GM12878 (cell line): ENCODE measurements at regions not wholly inside any gene's neighbourhood (a gene's known extent, or its start where the extent isn't known, plus 50 kb on each side); places are given as distances from the start of the nearest gene placed in this dataset.

Experiments used
- ATAC-seq: fragments of 200-7000 bp; cut with Tn5 transposase; 3 replicates; pipeline ENCODE4 v1.9.1; 2020; ENCODE audit warnings: mild to moderate bottlenecking, moderate library complexity
- BruUV-seq: library from RNA; stranded (reverse); fragments of 400-500 nt; replicated peaks from 2 replicates; lab custom pipeline; 2021; lab: Mats Ljungman, UMichigan
- CTCF ChIA-PET: fragments of 300-600 bp; sonication (Branson Sonifier 250); formaldehyde crosslinking; extraction: SDS; loops from one replicate; lab custom pipeline; 2021; ENCODE audit warnings: inconsistent platforms; lab: Yijun Ruan, JAX
- POLR2A ChIA-PET: fragments of 350-600 bp; formaldehyde crosslinking; extraction: SDS; loops from one replicate; lab custom pipeline; 2021; ENCODE audit warnings: inconsistent platforms; lab: Charles Lee
- RAD21 ChIA-PET: fragments of 300-600 bp; sonication (Branson Sonifier 250); formaldehyde crosslinking; loops from one replicate; lab custom pipeline; 2023; ENCODE audit warnings: antibody characterized with exemption; ENCODE audit not compliant: unreplicated experiment; lab: Charles Lee
- SMC1A ChIA-PET: fragments of 300-600 bp; sonication (Branson Sonifier 250); formaldehyde crosslinking; loops from one replicate; lab custom pipeline; 2023; ENCODE audit not compliant: unreplicated experiment, uncharacterized antibody; lab: Charles Lee
- DNase-seq: peaks from one replicate; pipeline ENCODE4 v3.0.0-alpha.2; 2011; ENCODE audit warnings: low read depth, low spot score
- FAIRE-seq: peaks from 3 replicates; lab custom pipeline; 2011; peaks lifted over from hg19 to GRCh38; lab: Jason Lieb, UNC
- H2AFZ ChIP-seq: 2 replicates; pipeline ENCODE4 v1.6.0; 2011; ENCODE audit warnings: low read depth, low read length, control low read depth; ENCODE audit not compliant: control insufficient read depth
- H3K27ac ChIP-seq: 2 replicates; pipeline ENCODE4 v1.5.1; 2011; ENCODE audit warnings: control low read depth; ENCODE audit not compliant: control insufficient read depth, insufficient read depth
- H3K27me3 ChIP-seq, 2 experiments: replicated peaks in 1 of 2; 2 replicates each; pipeline versions ENCODE4 v1.6.0 to v1.6.1; 2011; ENCODE audit warnings: low read length in 1 of 2; ENCODE audit not compliant: control insufficient read depth in 2 of 2, insufficient read depth in 2 of 2
- H3K36me3 ChIP-seq, 2 experiments: 2 replicates each; pipeline ENCODE4 v1.5.1; 2011; ENCODE audit warnings: low read length in 1 of 2; ENCODE audit not compliant: control insufficient read depth in 2 of 2, insufficient read depth in 2 of 2
- H3K4me1 ChIP-seq: 2 replicates; pipeline ENCODE4 v1.6.1; 2011; ENCODE audit warnings: mild to moderate bottlenecking, low read length, moderate library complexity, mixed read lengths; ENCODE audit not compliant: control insufficient read depth, insufficient read depth
- H3K4me2 ChIP-seq: 2 replicates; pipeline ENCODE4 v1.6.0; 2011; ENCODE audit warnings: control low read depth; ENCODE audit not compliant: control insufficient read depth, insufficient read depth
- H3K4me3 ChIP-seq: fragments of 200-600 bp; sonication (generic); 2 replicates; pipeline ENCODE4 v1.5.1; 2016
- H3K79me2 ChIP-seq: 2 replicates; pipeline ENCODE4 v1.6.0; 2011; ENCODE audit warnings: low read length; ENCODE audit not compliant: control insufficient read depth, insufficient read depth
- H3K9ac ChIP-seq: 2 replicates; pipeline ENCODE4 v1.8.0; 2011; ENCODE audit warnings: low read length, control low read depth, mixed read lengths; ENCODE audit not compliant: control insufficient read depth, insufficient read depth
- H3K9me3 ChIP-seq: replicated peaks from 3 replicates; pipeline ENCODE4 v1.5.1; 2011; ENCODE audit warnings: mild to moderate bottlenecking, low read length; ENCODE audit not compliant: control insufficient read depth, insufficient read depth
- H4K20me1 ChIP-seq: 2 replicates; pipeline ENCODE4 v1.6.0; 2011; ENCODE audit not compliant: control insufficient read depth, insufficient read depth
- BCL3 ChIP-seq: IDR thresholded peaks from 2 replicates; pipeline ENCODE4 v1.6.1; 2011; ENCODE audit warnings: borderline replicate concordance, low read depth, mild to moderate bottlenecking, moderate library complexity, low read length; ENCODE audit not compliant: insufficient read depth, poor library complexity, severe bottlenecking
- BHLHE40 ChIP-seq, 2 experiments: fragments of 450-650 bp in 1 of 2; IDR thresholded peaks; 2 replicates each; pipeline ENCODE4 v1.6.1; 2011 to 2017; ENCODE audit warnings: low read depth in 2 of 2, borderline replicate concordance in 1 of 2, improper control_type of control experiment in 1 of 2, low read length in 1 of 2, mild to moderate bottlenecking in 1 of 2
- HSF1 ChIP-seq: fragments of 150-350 bp; IDR thresholded peaks from 2 replicates; pipeline ENCODE4 v1.6.1; 2014; ENCODE audit warnings: mild to moderate bottlenecking, low read depth, low read length
- PML ChIP-seq: IDR thresholded peaks from 2 replicates; pipeline ENCODE4 v1.6.1; 2012; ENCODE audit warnings: low read length, inconsistent platforms
- POLR2AphosphoS5 ChIP-seq: IDR thresholded peaks from 2 replicates; pipeline ENCODE4 v1.6.1; 2011; ENCODE audit warnings: mild to moderate bottlenecking, low read length, inconsistent platforms
- RB1 ChIP-seq: fragments of 450-650 bp; formaldehyde crosslinking; IDR thresholded peaks from 2 replicates; pipeline ENCODE4 v1.6.1; 2017; ENCODE audit warnings: mild to moderate bottlenecking, borderline replicate concordance
- SKIL ChIP-seq: fragments of 450-650 bp; IDR thresholded peaks from 2 replicates; pipeline ENCODE4 v1.6.1; 2017; ENCODE audit warnings: mild to moderate bottlenecking, low read depth, inconsistent platforms; ENCODE audit not compliant: poor library complexity, severe bottlenecking
- ZBTB11 ChIP-seq: fragments of 450-650 bp; formaldehyde crosslinking; IDR thresholded peaks from 2 replicates; pipeline ENCODE4 v1.5.0; 2022; ENCODE audit warnings: mild to moderate bottlenecking, missing genetic modification characterization
- WGBS: methylation state at CpG from one replicate; pipeline ENCODE4 v1.1.6; 2016; ENCODE audit warnings: low lambda C conversion rate; ENCODE audit not compliant: insufficient replicate concordance, insufficient coverage; ENCODE audit errors: missing lambda C conversion rate; 5-methylcytosine and 5-hydroxymethylcytosine counted together
- in situ Hi-C: fragments of 300-500 bp; cut with MboI; formaldehyde crosslinking; loops from 9 replicates; pipeline ENCODE4 v1.14.3; 2018; ENCODE audit warnings: mixed read lengths
- intact Hi-C: fragments of 100-400 bp; cut with micrococcal nuclease; formaldehyde crosslinking; loops from one replicate; pipeline ENCODE4 v1.14.2; 2022; ENCODE audit not compliant: unreplicated experiment

- no peak for TF ChIP-seq SKIL
Observed at GRCh38 chr5:12777342-12777741, 873.1 kb upstream of the CTNND2 start (continued).

GRCh38 chr5:12772276-12772675 is 868.0 kb upstream of the CTNND2 start:
- Histone ChIP-seq H3K27ac (no peak overlapping the region), H3K36me3 (no peaks in the 10 kb centered on the region), H3K27me3 (no peaks in the 10 kb centered on the region), H4K20me1 (no peaks in the 10 kb centered on the region), H2AFZ (no peak overlapping the region), H3K79me2 (no peaks in the 10 kb centered on the region), H3K4me2 (no peak overlapping the region), H3K4me3 (no peak overlapping the region), H3K4me1 (no peaks in the 10 kb centered on the region), H3K9me3 (no peaks in the 10 kb centered on the region), H3K9ac (no peak overlapping the region)
- RAD21 ChIA-PET = no interaction called here
- SMC1A ChIA-PET = no interaction called here
- FAIRE-seq (no peak), DNase-seq (no peak), ATAC-seq (no peak)
- BruUV-seq = no TSS peak
- TF ChIP-seq BHLHE40 (IDR thresholded peaks at IDR 0.05; ENCODE audit: borderline replicate concordance in 1 of 2, low read depth in 2 of 2, low read length in 1 of 2) (no peak), RB1 (no peak), PML (no peak), HSF1 (no peak), BCL3 (no peak), ZBTB11 (CRISPR knock-in tag) (no peak), POLR2AphosphoS5 (no peak)
- POLR2A ChIA-PET = no interaction called here
- CTCF ChIA-PET = no interaction called here
- WGBS = 33% methylated on average over 4 of the region's 4 CpGs
- intact Hi-C loops = no loop called here
- in situ Hi-C loops = no loop called here
